Neural cell (in vitro differentiated cells): ENCODE measurements at regions not wholly inside any gene's neighbourhood (a gene's known extent, or its start where the extent isn't known, plus 50 kb on each side); places are given as distances from the start of the nearest gene placed in this dataset.

Experiments
- H2AFZ ChIP-seq: fragments of 200-600, 300-800 bp; sonication (generic), shearing (Covaris generic); 2 replicates; pipeline ENCODE4 v1.6.0; 2014; ENCODE audit warnings: low read depth, mild to moderate bottlenecking, antibody characterized with exemption, low read length, moderate library complexity
- H3F3A ChIP-seq: fragments of 200-600 bp; shearing (Covaris generic); 2 replicates; pipeline ENCODE4 v1.6.1; 2016; ENCODE audit warnings: mild to moderate bottlenecking, moderate library complexity, mixed read lengths, antibody characterized with exemption, low read length; ENCODE audit not compliant: insufficient read depth, poor library complexity, severe bottlenecking
- H3K27ac ChIP-seq: fragments of 200-600, 300-800 bp; sonication (generic), shearing (Covaris generic); 2 replicates; pipeline ENCODE4 v1.5.1; 2014; ENCODE audit warnings: mild to moderate bottlenecking, low read length, moderate library complexity
- H3K27me3 ChIP-seq: fragments of 300-800, 200-600 bp; sonication (generic), shearing (Covaris generic); 2 replicates; pipeline ENCODE4 v1.6.0; 2014; ENCODE audit warnings: mild to moderate bottlenecking, low read depth, low read length, moderate library complexity; ENCODE audit not compliant: insufficient read depth
- H3K36me3 ChIP-seq: fragments of 300-800, 200-600 bp; sonication (generic), shearing (Covaris generic); 2 replicates; pipeline ENCODE4 v1.5.1; 2014; ENCODE audit warnings: mild to moderate bottlenecking, antibody characterized with exemption, low read length, moderate library complexity; ENCODE audit not compliant: insufficient read depth
- H3K4me2 ChIP-seq: fragments of 300-800, 200-600 bp; sonication (generic), shearing (Covaris generic); 2 replicates; pipeline ENCODE4 v1.6.0; 2014; ENCODE audit warnings: mild to moderate bottlenecking, low read length
- H3K4me3 ChIP-seq: fragments of 300-800, 200-600 bp; sonication (generic), shearing (Covaris generic); 2 replicates; pipeline ENCODE4 v1.5.1; 2014; ENCODE audit warnings: mild to moderate bottlenecking, low read length, moderate library complexity
- H3K79me2 ChIP-seq: fragments of 200-600 bp; shearing (Covaris generic); replicated peaks from 2 replicates; pipeline ENCODE4 v1.6.0; 2014; ENCODE audit warnings: mild to moderate bottlenecking, low read length, moderate library complexity; ENCODE audit not compliant: insufficient read depth
- H3K9ac ChIP-seq: fragments of 300-800, 200-600 bp; sonication (generic), shearing (Covaris generic); 2 replicates; pipeline ENCODE4 v1.6.1; 2016; ENCODE audit warnings: mild to moderate bottlenecking, low read length, mixed read lengths
- H3K9me2 ChIP-seq: fragments of 200-600 bp; shearing (Covaris generic); 2 replicates; pipeline ENCODE4 v1.6.1; 2016; ENCODE audit warnings: mild to moderate bottlenecking, low read length, mixed read lengths; ENCODE audit not compliant: insufficient read depth
- H3K9me3 ChIP-seq: fragments of 200-600, 300-800 bp; sonication (generic), shearing (Covaris generic); 2 replicates; pipeline ENCODE4 v1.6.1; 2016; ENCODE audit warnings: mild to moderate bottlenecking, mixed run types, low read length, moderate library complexity, mixed read lengths
- H4K20me1 ChIP-seq: fragments of 200-600 bp; shearing (Covaris generic); 2 replicates; pipeline ENCODE4 v1.6.1; 2016; ENCODE audit warnings: mild to moderate bottlenecking, mixed run types; ENCODE audit not compliant: insufficient read depth
- CTCF ChIP-seq: fragments of 450-650 bp; IDR thresholded peaks from 2 replicates; pipeline ENCODE4 v1.5.1; 2014; ENCODE audit warnings: antibody characterized with exemption, mild to moderate bottlenecking, moderate library complexity; ENCODE audit not compliant: poor library complexity, severe bottlenecking
- EP300 ChIP-seq: fragments of 450-650 bp; conservative IDR thresholded peaks from 2 replicates; pipeline ENCODE4 v1.6.1; 2014; ENCODE audit warnings: antibody characterized with exemption, mild to moderate bottlenecking, moderate library complexity; ENCODE audit not compliant: poor library complexity, severe bottlenecking
- EZH2 ChIP-seq: fragments of 200-600, 300-800 bp; shearing (Covaris generic), sonication (generic); IDR thresholded peaks from 2 replicates; pipeline ENCODE4 v1.6.1; 2014; ENCODE audit warnings: antibody characterized with exemption, low read length, borderline replicate concordance, mild to moderate bottlenecking; ENCODE audit not compliant: insufficient read depth, poor library complexity, severe bottlenecking
- MXI1 ChIP-seq: fragments of 450-650 bp; conservative IDR thresholded peaks from 2 replicates; pipeline ENCODE4 v1.6.1; 2014; ENCODE audit warnings: antibody characterized with exemption, mild to moderate bottlenecking; ENCODE audit not compliant: poor library complexity, severe bottlenecking
- POLR2AphosphoS5 ChIP-seq: IDR thresholded peaks from 2 replicates; pipeline ENCODE4 v1.6.1; 2012
- RAD21 ChIP-seq: fragments of 450-650 bp; conservative IDR thresholded peaks from 2 replicates; pipeline ENCODE4 v1.6.1; 2014; ENCODE audit warnings: antibody characterized with exemption, mild to moderate bottlenecking, moderate library complexity
- REST ChIP-seq: IDR thresholded peaks from 2 replicates; pipeline ENCODE4 v1.6.1; 2012; ENCODE audit warnings: borderline replicate concordance
- SMC3 ChIP-seq: fragments of 450-650 bp; conservative IDR thresholded peaks from 2 replicates; pipeline ENCODE4 v1.6.1; 2014; ENCODE audit warnings: antibody characterized with exemption, mild to moderate bottlenecking, moderate library complexity; ENCODE audit not compliant: poor library complexity
- TAF1 ChIP-seq: IDR thresholded peaks from 2 replicates; pipeline ENCODE4 v1.6.1; 2012; ENCODE audit warnings: low read depth

GRCh38 chr17:70476368-70476767 is 307.0 kb downstream of the KCNJ2 start:
- Histone ChIP-seq H3K79me2 (no peaks in the 10 kb centered on the region), H3F3A (no peaks in the 10 kb centered on the region), H2AFZ (no peak overlapping the region), H4K20me1 (no peaks in the 10 kb centered on the region), H3K27ac (no peak overlapping the region), H3K9me3 (no peaks in the 10 kb centered on the region), H3K4me2 (no peak overlapping the region), H3K36me3 (no peaks in the 10 kb centered on the region), H3K4me3 (no peak overlapping the region), H3K9me2 (no peaks in the 10 kb centered on the region), H3K9ac (no peak overlapping the region), H3K27me3 (no peaks in the 10 kb centered on the region)
- no peak for TF ChIP-seq RAD21
- no peak for TF ChIP-seq SMC3
- TF ChIP-seq EP300 = no peak
- no peak for TF ChIP-seq POLR2AphosphoS5
- no peak for TF ChIP-seq REST
- TF ChIP-seq MXI1 = no peak
- TF ChIP-seq TAF1 = no peak
- no peak for TF ChIP-seq CTCF
- no peak for TF ChIP-seq EZH2

GRCh38 chr17:70478902-70479301 is 309.6 kb downstream of the KCNJ2 start:
- TF ChIP-seq EZH2 = no peak
- Histone ChIP-seq H3F3A (no peaks in the 10 kb centered on the region), H3K79me2 (no peaks in the 10 kb centered on the region), H3K27me3 (no peaks in the 10 kb centered on the region), H3K9me2 (no peaks in the 10 kb centered on the region), H3K4me3 (no peak overlapping the region), H3K27ac (no peak overlapping the region), H2AFZ (no peak overlapping the region), H4K20me1 (no peaks in the 10 kb centered on the region), H3K4me2 (no peak overlapping the region), H3K36me3 (no peaks in the 10 kb centered on the region), H3K9ac (no peak overlapping the region), H3K9me3 (no peaks in the 10 kb centered on the region)

GRCh38 chr17:70479779-70480178 is 310.4 kb downstream of the KCNJ2 start:
- H3K36me3 ChIP-seq = no peaks in the 10 kb centered on the region
- no peaks in the 10 kb centered on the region for H3K9me3 ChIP-seq
- H3K27me3 ChIP-seq = no peaks in the 10 kb centered on the region
- H3K4me2 ChIP-seq = no peak overlapping the region
- TF ChIP-seq EZH2 (no peak), CTCF (no peak), RAD21 (no peak), MXI1 (no peak), REST (no peak), SMC3 (no peak), TAF1 (no peak)
- H4K20me1 ChIP-seq = no peaks in the 10 kb centered on the region
- H3K79me2 ChIP-seq = no peaks in the 10 kb centered on the region
- no peak overlapping the region for H2AFZ ChIP-seq
- no peak overlapping the region for H3K4me3 ChIP-seq
- no peaks in the 10 kb centered on the region for H3F3A ChIP-seq
- no peaks in the 10 kb centered on the region for H3K9me2 ChIP-seq
- H3K9ac ChIP-seq = no peak overlapping the region
- no peak overlapping the region for H3K27ac ChIP-seq
